ENCODE measurements at regions not wholly inside any gene's neighbourhood (a gene's known extent, or its start where the extent isn't known, plus 50 kb on each side); places are given as distances from the start of the nearest gene placed in this dataset.

DNA sequence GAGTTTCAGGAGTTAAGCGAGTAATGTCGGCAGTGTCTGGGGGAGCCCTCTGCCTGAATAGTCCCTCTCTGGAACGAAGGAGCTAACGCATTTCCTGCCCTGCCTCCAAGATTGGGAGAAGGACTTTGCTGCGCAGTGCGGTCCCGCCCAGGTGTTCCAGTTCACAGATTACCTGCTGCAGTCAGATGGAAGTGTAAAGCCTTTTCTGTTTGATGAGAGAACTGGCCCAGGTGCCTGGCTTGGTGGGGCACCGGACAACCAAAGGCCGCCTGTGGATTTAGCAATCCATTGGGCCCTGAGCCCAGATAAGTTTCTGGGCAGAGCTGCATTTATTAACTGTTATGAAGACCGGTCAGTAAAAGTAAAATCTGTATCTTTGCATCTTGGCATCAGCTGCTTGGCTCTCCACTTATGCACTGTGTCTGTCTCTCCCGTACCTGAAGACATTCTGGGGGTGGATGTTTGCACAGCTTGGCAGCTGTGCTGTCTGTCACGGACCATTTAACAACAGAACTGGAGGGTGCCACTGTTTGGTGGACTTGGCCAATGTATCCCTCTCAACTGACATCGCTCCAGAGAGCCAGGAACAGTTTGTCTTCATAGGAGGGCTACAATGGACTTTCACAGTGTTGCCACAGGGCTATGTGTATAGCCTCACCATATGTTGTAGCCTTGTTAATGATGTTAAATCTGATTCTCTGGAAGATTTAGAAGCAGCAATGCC lies 654.7 kb upstream of the ZWINT start:
- TF ChIP-seq, protein P1, sequence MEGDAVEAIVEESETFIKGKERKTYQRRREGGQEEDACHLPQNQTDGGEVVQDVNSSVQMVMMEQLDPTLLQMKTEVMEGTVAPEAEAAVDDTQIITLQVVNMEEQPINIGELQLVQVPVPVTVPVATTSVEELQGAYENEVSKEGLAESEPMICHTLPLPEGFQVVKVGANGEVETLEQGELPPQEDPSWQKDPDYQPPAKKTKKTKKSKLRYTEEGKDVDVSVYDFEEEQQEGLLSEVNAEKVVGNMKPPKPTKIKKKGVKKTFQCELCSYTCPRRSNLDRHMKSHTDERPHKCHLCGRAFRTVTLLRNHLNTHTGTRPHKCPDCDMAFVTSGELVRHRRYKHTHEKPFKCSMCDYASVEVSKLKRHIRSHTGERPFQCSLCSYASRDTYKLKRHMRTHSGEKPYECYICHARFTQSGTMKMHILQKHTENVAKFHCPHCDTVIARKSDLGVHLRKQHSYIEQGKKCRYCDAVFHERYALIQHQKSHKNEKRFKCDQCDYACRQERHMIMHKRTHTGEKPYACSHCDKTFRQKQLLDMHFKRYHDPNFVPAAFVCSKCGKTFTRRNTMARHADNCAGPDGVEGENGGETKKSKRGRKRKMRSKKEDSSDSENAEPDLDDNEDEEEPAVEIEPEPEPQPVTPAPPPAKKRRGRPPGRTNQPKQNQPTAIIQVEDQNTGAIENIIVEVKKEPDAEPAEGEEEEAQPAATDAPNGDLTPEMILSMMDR (conservative IDR thresholded peaks at IDR 0.05): no peak
- no peak for TF ChIP-seq ZFX (IDR thresholded peaks at IDR 0.05)
